ENCODE measurements at regions not wholly inside any gene's neighbourhood (a gene's known extent, or its start where the extent isn't known, plus 50 kb on each side); places are given as distances from the start of the nearest gene placed in this dataset.

GRCh38 chr1:239288820-239289554, 97.4 kb upstream of the CHRM3 start (continued):
- no peak for TF ChIP-seq ATF6 (CRISPR knock-in tag; conservative IDR thresholded peaks at IDR 0.05)
- no peak for TF ChIP-seq ZC3H13 (CRISPR knock-in tag; IDR thresholded peaks at IDR 0.05)
- TF ChIP-seq THAP11 (CRISPR knock-in tag; IDR thresholded peaks at IDR 0.05) = no peak
- TF ChIP-seq, protein P1, sequence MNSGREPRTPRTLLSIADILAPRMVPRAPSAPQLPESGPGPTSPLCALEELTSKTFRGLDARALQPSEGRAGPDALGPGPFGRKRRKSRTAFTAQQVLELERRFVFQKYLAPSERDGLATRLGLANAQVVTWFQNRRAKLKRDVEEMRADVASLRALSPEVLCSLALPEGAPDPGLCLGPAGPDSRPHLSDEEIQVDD (CRISPR knock-in tag; IDR thresholded peaks at IDR 0.05; ENCODE audit: borderline replicate concordance) = no peak
- TF ChIP-seq ZBTB37 (CRISPR knock-in tag; IDR thresholded peaks at IDR 0.05) = no peak
- TF ChIP-seq TIGD3 (CRISPR knock-in tag; IDR thresholded peaks at IDR 0.05; ENCODE audit: borderline replicate concordance) = no peak

DNA sequence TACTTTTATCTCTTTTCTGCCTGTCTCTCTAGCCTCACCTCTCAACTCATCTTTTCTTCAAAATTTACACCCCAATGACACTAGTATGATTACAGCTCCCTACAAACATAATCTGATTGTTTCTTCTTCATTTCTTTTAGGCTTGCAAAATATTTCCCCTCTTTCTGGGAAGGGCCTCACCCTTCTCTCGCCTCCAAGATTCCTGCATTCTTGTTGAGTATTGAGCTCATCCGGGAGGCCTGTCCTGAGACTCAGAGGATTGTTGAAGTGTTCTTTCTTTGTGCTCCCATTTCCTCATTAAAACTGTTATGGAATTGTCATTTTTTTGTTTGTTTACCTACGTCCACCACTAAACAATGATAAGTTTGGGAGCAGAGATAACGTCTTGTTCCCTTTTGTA, 99.1 kb upstream of the CHRM3 start:
- H3K79me2 ChIP-seq (ENCODE audit: insufficient read depth, low read length) = no peaks in the 10 kb centered on the region
- ChIA-PET CTCF (ENCODE audit: low intra/inter-chr PET ratio, low total read pairs) (no interaction called here), POLR2A (no interaction called here)
- intact Hi-C loops (cut with micrococcal nuclease; ENCODE audit: unreplicated experiment) (no loop called here), in situ Hi-C loops (cut with HindIII; ENCODE audit: extremely low pct_ligation_motif_present, low pct_unique_long_range_greater_than_20kb) (no loop called here)
- no peak for DNase-seq (ENCODE audit: low spot score)
- H3K27ac ChIP-seq (ENCODE audit: extremely low read length, insufficient read depth, low read length) = no peak overlapping the region
- peaks cover 87% of the 10 kb centered on the region for H3K9me3 ChIP-seq (ENCODE audit: low read length)
- no peak for ATAC-seq
- FAIRE-seq = no peak
- no peaks in the 10 kb centered on the region for H3K36me3 ChIP-seq (replicated peaks in 1 of 2; ENCODE audit: control insufficient read depth in 1 of 2, insufficient read depth in 2 of 2, low read length in 2 of 2)
- no peak overlapping the region for H2AFZ ChIP-seq (ENCODE audit: low read length)
- BruUV-seq (replicated peaks) = no TSS peak
- H3K27me3 ChIP-seq (ENCODE audit: control insufficient read depth in 1 of 2, insufficient read depth in 2 of 2, low read length in 2 of 2) = no peaks in the 10 kb centered on the region
- no peaks in the 10 kb centered on the region for H3K4me1 ChIP-seq (ENCODE audit: insufficient read depth, low read length)
- no peaks in the 10 kb centered on the region for H4K20me1 ChIP-seq (ENCODE audit: insufficient read depth, low read length)
- H3K4me2 ChIP-seq (ENCODE audit: low read depth, low read length) = no peak overlapping the region
- H3K9ac ChIP-seq (ENCODE audit: insufficient read depth, low read depth, low read length) = no peak overlapping the region
- H3K4me3 ChIP-seq (replicated peaks in 1 of 3; ENCODE audit: insufficient read depth in 1 of 3, low read depth in 2 of 3, low read length in 3 of 3) = no peak overlapping the region
- 7% methylated on average over 4 of the region's 4 CpGs for WGBS (ENCODE audit: low lambda C conversion rate)
- TF ChIP-seq CHD2 (IDR thresholded peaks at IDR 0.05; ENCODE audit: low read depth, low read length) = no peak
- no peak for TF ChIP-seq ZNF543 (CRISPR knock-in tag; IDR thresholded peaks at IDR 0.05)
- no peak for TF ChIP-seq ZNF558 (CRISPR knock-in tag; IDR thresholded peaks at IDR 0.05; ENCODE audit: borderline replicate concordance)
- no peak for TF ChIP-seq ARID2 (CRISPR knock-in tag; IDR thresholded peaks at IDR 0.05; ENCODE audit: borderline replicate concordance)
- TF ChIP-seq, protein P2, sequence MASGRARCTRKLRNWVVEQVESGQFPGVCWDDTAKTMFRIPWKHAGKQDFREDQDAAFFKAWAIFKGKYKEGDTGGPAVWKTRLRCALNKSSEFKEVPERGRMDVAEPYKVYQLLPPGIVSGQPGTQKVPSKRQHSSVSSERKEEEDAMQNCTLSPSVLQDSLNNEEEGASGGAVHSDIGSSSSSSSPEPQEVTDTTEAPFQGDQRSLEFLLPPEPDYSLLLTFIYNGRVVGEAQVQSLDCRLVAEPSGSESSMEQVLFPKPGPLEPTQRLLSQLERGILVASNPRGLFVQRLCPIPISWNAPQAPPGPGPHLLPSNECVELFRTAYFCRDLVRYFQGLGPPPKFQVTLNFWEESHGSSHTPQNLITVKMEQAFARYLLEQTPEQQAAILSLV (CRISPR knock-in tag; IDR thresholded peaks at IDR 0.05; ENCODE audit: borderline replicate concordance) = no peak
- no peak for TF ChIP-seq SMYD3 (CRISPR knock-in tag; IDR thresholded peaks at IDR 0.05)
- TF ChIP-seq ZNF713 (CRISPR knock-in tag; IDR thresholded peaks at IDR 0.05) = no peak
- TF ChIP-seq DNMT3B (CRISPR knock-in tag; conservative IDR thresholded peaks at IDR 0.05) = no peak
- no peak for TF ChIP-seq NFE2L2 (IDR thresholded peaks at IDR 0.05; ENCODE audit: low read length)
- no peak for TF ChIP-seq NCOA5 (CRISPR knock-in tag; IDR thresholded peaks at IDR 0.05)
- no peak for TF ChIP-seq RBM39 (IDR thresholded peaks at IDR 0.05; ENCODE audit: low read depth, low read length, poor library complexity, severe bottlenecking)
- TF ChIP-seq MAF1 (CRISPR knock-in tag; IDR thresholded peaks at IDR 0.05; ENCODE audit: borderline replicate concordance) = no peak
